H9 (cell line): ENCODE measurements at regions not wholly inside any gene's neighbourhood (a gene's known extent, or its start where the extent isn't known, plus 50 kb on each side); places are given as distances from the start of the nearest gene placed in this dataset.

Experiments
- DNase-seq: peaks from one replicate; pipeline ENCODE4 v3.0.0-alpha.2; 2017
- H2AFZ ChIP-seq: one replicate; pipeline ENCODE4 v1.6.1; 2013; ENCODE audit warnings: mild to moderate bottlenecking, low read length, control low read depth, moderate library complexity
- H2AK5ac ChIP-seq: 2 replicates; pipeline ENCODE4 v1.6.1; 2013; ENCODE audit warnings: low read length, control low read depth, mixed read lengths; ENCODE audit not compliant: insufficient read length
- H2BK120ac ChIP-seq: one replicate; pipeline ENCODE4 v1.6.1; 2013; ENCODE audit warnings: low read depth, mild to moderate bottlenecking, low read length, control low read depth, inconsistent platforms; ENCODE audit not compliant: poor library complexity, severe bottlenecking
- H2BK12ac ChIP-seq: 2 replicates; pipeline ENCODE4 v1.6.1; 2013; ENCODE audit warnings: low read length, control low read depth, mixed read lengths, low read depth; ENCODE audit not compliant: insufficient read length
- H2BK15ac ChIP-seq: 2 replicates; pipeline ENCODE4 v1.6.1; 2013; ENCODE audit warnings: low read depth, low read length, control low read depth
- H2BK20ac ChIP-seq: one replicate; pipeline ENCODE4 v1.6.1; 2013; ENCODE audit warnings: low read depth, mild to moderate bottlenecking, low read length, control low read depth, inconsistent platforms; ENCODE audit not compliant: poor library complexity, severe bottlenecking
- H2BK5ac ChIP-seq: 2 replicates; pipeline ENCODE4 v1.6.1; 2013; ENCODE audit warnings: low read length, control low read depth, mixed read lengths; ENCODE audit not compliant: insufficient read length
- H3K14ac ChIP-seq: 2 replicates; pipeline ENCODE4 v1.6.1; 2013; ENCODE audit warnings: low read length, control low read depth; ENCODE audit not compliant: insufficient read depth
- H3K18ac ChIP-seq: 2 replicates; pipeline ENCODE4 v1.6.1; 2013; ENCODE audit warnings: low read depth, mild to moderate bottlenecking, mixed read lengths, low read length, control low read depth; ENCODE audit not compliant: insufficient read length
- H3K23ac ChIP-seq: 2 replicates; pipeline ENCODE4 v1.6.1; 2013; ENCODE audit warnings: low read length, control low read depth, mixed read lengths, low read depth; ENCODE audit not compliant: insufficient read length
- H3K23me2 ChIP-seq: 2 replicates; pipeline ENCODE4 v1.6.1; 2013; ENCODE audit warnings: low read depth, mild to moderate bottlenecking, mixed read lengths, low read length, control low read depth; ENCODE audit not compliant: insufficient read length, poor library complexity, severe bottlenecking
- H3K27ac ChIP-seq: 2 replicates; pipeline ENCODE4 v1.5.1; 2013; ENCODE audit warnings: low read length, control low read depth, mixed read lengths, low read depth; ENCODE audit not compliant: insufficient read length
- H3K27me3 ChIP-seq: 2 replicates; pipeline ENCODE4 v1.6.1; 2013; ENCODE audit warnings: low read length, control low read depth, inconsistent platforms; ENCODE audit not compliant: insufficient read depth
- H3K4ac ChIP-seq: 2 replicates; pipeline ENCODE4 v1.6.1; 2013; ENCODE audit warnings: low read depth, mild to moderate bottlenecking, control low read depth, inconsistent platforms, low read length, moderate library complexity
- H3K4me1 ChIP-seq: 2 replicates; pipeline ENCODE4 v1.6.1; 2013; ENCODE audit warnings: low read length, control low read depth, inconsistent platforms; ENCODE audit not compliant: insufficient read depth
- H3K4me2 ChIP-seq: 2 replicates; pipeline ENCODE4 v1.6.1; 2013; ENCODE audit warnings: low read length, control low read depth, mixed read lengths; ENCODE audit not compliant: insufficient read length, insufficient read depth
- H3K56ac ChIP-seq: 2 replicates; pipeline ENCODE4 v1.6.1; 2013; ENCODE audit warnings: low read depth, mild to moderate bottlenecking, mixed read lengths, low read length, control low read depth; ENCODE audit not compliant: insufficient read length
- H3K79me1 ChIP-seq: 2 replicates; pipeline ENCODE4 v1.6.1; 2013; ENCODE audit warnings: low read depth, mild to moderate bottlenecking, moderate library complexity, low read length, control low read depth, inconsistent platforms; ENCODE audit not compliant: insufficient read depth, poor library complexity, severe bottlenecking
- H3K79me2 ChIP-seq: 2 replicates; pipeline ENCODE4 v1.6.1; 2013; ENCODE audit warnings: low read length, control low read depth, inconsistent platforms; ENCODE audit not compliant: insufficient read depth
- H3K9ac ChIP-seq: 2 replicates; pipeline ENCODE4 v1.6.1; 2013; ENCODE audit warnings: low read length, control low read depth, mixed read lengths; ENCODE audit not compliant: insufficient read length; ENCODE audit errors: extremely low read depth
- H3K9me3 ChIP-seq: one replicate; pipeline ENCODE4 v1.6.1; 2013; ENCODE audit warnings: low read depth, low read length, inconsistent platforms; ENCODE audit not compliant: control insufficient read depth
- H3T11ph ChIP-seq: one replicate; pipeline ENCODE4 v1.6.1; 2013; ENCODE audit warnings: mild to moderate bottlenecking, low read length, control low read depth, inconsistent platforms
- H4K20me1 ChIP-seq: one replicate; pipeline ENCODE4 v1.6.1; 2013; ENCODE audit not compliant: control insufficient read depth, insufficient read length, insufficient read depth
- H4K5ac ChIP-seq: 2 replicates; pipeline ENCODE4 v1.6.1; 2013; ENCODE audit warnings: low read depth, mild to moderate bottlenecking, mixed read lengths, low read length, control low read depth; ENCODE audit not compliant: insufficient read length
- H4K8ac ChIP-seq: replicated peaks from 2 replicates; pipeline ENCODE4 v1.6.1; 2013; ENCODE audit warnings: low read length, control low read depth, mixed read lengths, low read depth; ENCODE audit not compliant: insufficient read length
- H4K91ac ChIP-seq: 2 replicates; pipeline ENCODE4 v1.6.1; 2013; ENCODE audit warnings: low read depth, mild to moderate bottlenecking, moderate library complexity, mixed read lengths, low read length, control low read depth; ENCODE audit not compliant: insufficient read length
- H3K27ac Mint-ChIP-seq, 3 experiments: 2 replicates in 2 of 3; 3 replicates in 1 of 3; pipeline ENCODE4 v1.8.0; 2020 to 2021; ENCODE audit warnings: mixed read lengths in 3 of 3, mild to moderate bottlenecking in 1 of 3, moderate library complexity in 1 of 3
- H3K27me3 Mint-ChIP-seq: 2 replicates; pipeline ENCODE4 v1.8.0; 2021; ENCODE audit warnings: low read depth, mild to moderate bottlenecking, moderate library complexity, mixed read lengths
- H3K36me3 Mint-ChIP-seq, 3 experiments: 2 replicates in 2 of 3; 3 replicates in 1 of 3; pipeline ENCODE4 v1.8.0; 2020 to 2021; ENCODE audit warnings: low read depth in 3 of 3, mixed read lengths in 3 of 3; ENCODE audit not compliant: insufficient read depth in 1 of 3
- H3K4me1 Mint-ChIP-seq, 2 experiments: 2 replicates each; pipeline ENCODE4 v1.8.0; 2020; ENCODE audit warnings: mixed read lengths in 2 of 2
- H3K4me3 Mint-ChIP-seq, 2 experiments: 2 replicates in 1 of 2; 3 replicates in 1 of 2; pipeline ENCODE4 v1.8.0; 2020 to 2021; ENCODE audit warnings: mild to moderate bottlenecking in 2 of 2, mixed read lengths in 2 of 2, moderate library complexity in 1 of 2
- H3K9me3 Mint-ChIP-seq, 2 experiments: 2 replicates in 1 of 2; 3 replicates in 1 of 2; pipeline ENCODE4 v1.8.0; 2020; ENCODE audit warnings: mild to moderate bottlenecking in 2 of 2, mixed read lengths in 2 of 2, moderate library complexity in 1 of 2
- CTCF ChIP-seq: fragments of 200-600 bp; sonication (generic); conservative IDR thresholded peaks from 3 replicates; pipeline ENCODE4 v1.8.0; 2021; ENCODE audit warnings: antibody characterized with exemption, mild to moderate bottlenecking
- WGBS: extraction: QIAGEN DNeasy Blood & Tissue Kit; methylation state at CpG from one replicate; pipeline ENCODE4 v1.1.7; 2013; ENCODE audit warnings: missing lambda C conversion rate, low lambda C conversion rate, mixed read lengths; ENCODE audit not compliant: insufficient read length; ENCODE audit errors: extremely low coverage; 5-methylcytosine and 5-hydroxymethylcytosine counted together

GRCh38 chr2:238699307-238700116 lies 148.4 kb upstream of the TWIST2 start:
- Histone ChIP-seq H4K91ac (no peak overlapping the region), H3K23ac (no peak overlapping the region), H2BK20ac (no peak overlapping the region), H3K79me2 (no peaks in the 10 kb centered on the region), H3K56ac (no peak overlapping the region), H3K4me2 (no peak overlapping the region), H2AFZ (no peak overlapping the region), H3K4me1 (no peaks in the 10 kb centered on the region), H3K27ac (no peak overlapping the region), H3K27me3 (no peaks in the 10 kb centered on the region), H2BK5ac (no peak overlapping the region), H4K8ac (no peak overlapping the region), H4K5ac (no peak overlapping the region), H3K18ac (no peak overlapping the region), H2AK5ac (no peak overlapping the region), H3T11ph (no peak overlapping the region), H4K20me1 (no peaks in the 10 kb centered on the region), H2BK12ac (no peak overlapping the region), H3K9me3 (no peaks in the 10 kb centered on the region), H3K4ac (no peak overlapping the region), H2BK15ac (no peak overlapping the region), H3K9ac (no peak overlapping the region), H3K79me1 (no peaks in the 10 kb centered on the region), H3K14ac (no peak overlapping the region), H2BK120ac (no peak overlapping the region), H3K23me2 (no peaks in the 10 kb centered on the region)
- no peak overlapping the region for H3K4me3 Mint-ChIP-seq
- H3K27me3 Mint-ChIP-seq = peaks cover 13% of the 10 kb centered on the region
- H3K36me3 Mint-ChIP-seq = no peaks in the 10 kb centered on the region
- TF ChIP-seq CTCF = no peak
- no peaks in the 10 kb centered on the region for H3K4me1 Mint-ChIP-seq
- WGBS = no CpG with 5 or more reads among the region's 13 CpGs
- no peaks in the 10 kb centered on the region for H3K9me3 Mint-ChIP-seq
- no peak for DNase-seq
- no peak overlapping the region for H3K27ac Mint-ChIP-seq
